AG04450 (cell line): ENCODE measurements at regions not wholly inside any gene's neighbourhood (a gene's known extent, or its start where the extent isn't known, plus 50 kb on each side); places are given as distances from the start of the nearest gene placed in this dataset.

ENCODE experiments used
- CTCF ChIA-PET: fragments of 300-600, 350-600 bp; formaldehyde crosslinking; extraction: SDS; loops from one replicate; lab custom pipeline; 2022; ENCODE audit warnings: antibody characterized with exemption, inconsistent platforms; lab: Charles Lee
- POLR2A ChIA-PET: fragments of 350-600 bp; formaldehyde crosslinking; extraction: SDS; loops from one replicate; lab custom pipeline; 2021; ENCODE audit warnings: antibody characterized with exemption, inconsistent platforms; lab: Yijun Ruan, JAX
- DNase-seq: peaks from one replicate; pipeline ENCODE4 v3.0.0-alpha.2; 2011; ENCODE audit warnings: low read depth, low spot score
- H3K27ac ChIP-seq: one replicate; pipeline ENCODE4 v1.5.1; 2012; ENCODE audit warnings: low read depth, low read length, control low read depth
- H3K27me3 ChIP-seq: one replicate; pipeline ENCODE4 v1.6.0; 2012; ENCODE audit warnings: low read length; ENCODE audit not compliant: control insufficient read depth, insufficient read depth
- H3K4me3 ChIP-seq: 2 replicates; pipeline ENCODE4 v1.5.1; 2011; ENCODE audit warnings: mild to moderate bottlenecking, low read depth, low read length, control low read depth
- H3K9me3 ChIP-seq: 2 replicates; pipeline ENCODE4 v1.5.1; 2012; ENCODE audit warnings: low read length; ENCODE audit not compliant: control insufficient read depth, insufficient read depth
- CTCF ChIP-seq: IDR thresholded peaks from 2 replicates; pipeline ENCODE4 v1.5.1; 2011; ENCODE audit warnings: low read depth, low read length, control low read depth, inconsistent platforms

GRCh38 chr12:41724216-41724615 lies 420.5 kb downstream of the GXYLT1 start:
- TF ChIP-seq CTCF = no peak
- Histone ChIP-seq H3K27ac (no peak overlapping the region), H3K27me3 (no peaks in the 10 kb centered on the region), H3K9me3 (no peaks in the 10 kb centered on the region), H3K4me3 (no peak overlapping the region)
- ChIA-PET POLR2A (no interaction called here), CTCF (no interaction called here)
- DNase-seq = no peak

- no peak for TF ChIP-seq CTCF
- CTCF ChIA-PET = no interaction called here
- POLR2A ChIA-PET = no interaction called here
Observed at GRCh38 chr12:41719214-41719613, 425.5 kb downstream of the GXYLT1 start.

GRCh38 chr12:41715256-41715655 lies 429.4 kb downstream of the GXYLT1 start:
- ChIA-PET POLR2A (no interaction called here), CTCF (no interaction called here)
- DNase-seq = no peak
- TF ChIP-seq CTCF = no peak
- Histone ChIP-seq H3K27me3 (no peaks in the 10 kb centered on the region), H3K4me3 (no peak overlapping the region), H3K27ac (no peak overlapping the region), H3K9me3 (no peaks in the 10 kb centered on the region)

More at GRCh38 chr12:41719214-41719613, 425.5 kb downstream of the GXYLT1 start:
- Histone ChIP-seq H3K4me3 (no peak overlapping the region), H3K27ac (no peak overlapping the region), H3K27me3 (no peaks in the 10 kb centered on the region), H3K9me3 (no peaks in the 10 kb centered on the region)
- no peak for DNase-seq

- Histone ChIP-seq H3K27me3 (no peaks in the 10 kb centered on the region), H3K27ac (no peak overlapping the region), H3K4me3 (no peak overlapping the region), H3K9me3 (no peaks in the 10 kb centered on the region)
- DNase-seq = no peak
- ChIA-PET POLR2A (no interaction called here), CTCF (no interaction called here)
- TF ChIP-seq CTCF = no peak
Observed at GRCh38 chr12:41709463-41710285, 435.0 kb downstream of the GXYLT1 start.

- CTCF ChIA-PET = no interaction called here
- H3K27me3 ChIP-seq = no peaks in the 10 kb centered on the region
- no peak overlapping the region for H3K27ac ChIP-seq
- POLR2A ChIA-PET = no interaction called here
- no peak for TF ChIP-seq CTCF
- DNase-seq = no peak
- no peak overlapping the region for H3K4me3 ChIP-seq
- no peaks in the 10 kb centered on the region for H3K9me3 ChIP-seq
Observed at GRCh38 chr12:41709012-41709411, 435.7 kb downstream of the GXYLT1 start.
